Ishikawa (cell line): ENCODE measurements at regions not wholly inside any gene's neighbourhood (a gene's known extent, or its start where the extent isn't known, plus 50 kb on each side); places are given as distances from the start of the nearest gene placed in this dataset.

Experiments
- CEBPB ChIP-seq: IDR thresholded peaks from 2 replicates; pipeline ENCODE4 v1.6.1; 2012
- EGR1 ChIP-seq: IDR thresholded peaks from 2 replicates; pipeline ENCODE4 v1.6.1; 2012
- EP300 ChIP-seq: IDR thresholded peaks from 2 replicates; pipeline ENCODE4 v1.6.1; 2012; ENCODE audit warnings: borderline replicate concordance
- FOXM1 ChIP-seq: IDR thresholded peaks from 2 replicates; pipeline ENCODE4 v1.6.1; 2012; ENCODE audit warnings: low read depth, borderline replicate concordance
- RAD21 ChIP-seq: IDR thresholded peaks from 2 replicates; pipeline ENCODE4 v1.6.1; 2012; ENCODE audit warnings: low read depth
- REST ChIP-seq: IDR thresholded peaks from 2 replicates; pipeline ENCODE4 v1.6.1; 2012; ENCODE audit warnings: low read depth, mild to moderate bottlenecking
- TAF1 ChIP-seq: IDR thresholded peaks from 2 replicates; pipeline ENCODE4 v1.6.1; 2012; ENCODE audit warnings: low read depth, mild to moderate bottlenecking
- TCF12 ChIP-seq: IDR thresholded peaks from 2 replicates; pipeline ENCODE4 v1.6.1; 2012; ENCODE audit warnings: low read depth
- TEAD4 ChIP-seq: IDR thresholded peaks from 2 replicates; pipeline ENCODE4 v1.6.1; 2012
- YY1 ChIP-seq: IDR thresholded peaks from 2 replicates; pipeline ENCODE4 v1.6.1; 2012; ENCODE audit warnings: low read depth
- TF ChIP-seq, protein P1 (sequence below): IDR thresholded peaks from 2 replicates; pipeline ENCODE4 v1.6.1; 2012
- TF ChIP-seq, protein P2 (sequence below): IDR thresholded peaks from 2 replicates; pipeline ENCODE4 v1.6.1; 2012

DNA sequence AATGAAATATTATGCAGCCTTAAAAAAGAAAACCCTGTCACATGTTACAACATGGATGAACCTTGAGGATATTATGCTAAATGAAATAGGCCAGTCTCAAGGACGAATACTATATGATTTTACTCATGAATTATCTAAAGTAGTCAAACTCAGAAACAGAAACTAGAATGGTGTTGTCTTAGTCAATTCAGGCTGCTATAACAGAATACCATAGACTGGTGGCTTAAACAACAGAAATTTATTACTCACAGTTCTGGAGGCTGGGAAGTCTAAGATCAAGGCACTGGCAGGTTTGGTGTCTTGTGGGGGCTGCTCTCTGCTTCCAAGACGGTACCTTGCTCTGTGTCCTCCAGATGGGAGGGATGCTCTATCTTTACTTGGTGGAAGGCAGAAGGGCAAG, 113.8 kb upstream of the DNAH14 start:
- TF ChIP-seq TAF1 (no peak), CEBPB (no peak), EP300 (no peak), YY1 (no peak), FOXM1 (no peak), RAD21 (no peak), REST (no peak), TCF12 (no peak), TEAD4 (no peak), EGR1 (no peak)
- TF ChIP-seq, protein P1, sequence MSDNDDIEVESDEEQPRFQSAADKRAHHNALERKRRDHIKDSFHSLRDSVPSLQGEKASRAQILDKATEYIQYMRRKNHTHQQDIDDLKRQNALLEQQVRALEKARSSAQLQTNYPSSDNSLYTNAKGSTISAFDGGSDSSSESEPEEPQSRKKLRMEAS, result no peak
- TF ChIP-seq, protein P2, sequence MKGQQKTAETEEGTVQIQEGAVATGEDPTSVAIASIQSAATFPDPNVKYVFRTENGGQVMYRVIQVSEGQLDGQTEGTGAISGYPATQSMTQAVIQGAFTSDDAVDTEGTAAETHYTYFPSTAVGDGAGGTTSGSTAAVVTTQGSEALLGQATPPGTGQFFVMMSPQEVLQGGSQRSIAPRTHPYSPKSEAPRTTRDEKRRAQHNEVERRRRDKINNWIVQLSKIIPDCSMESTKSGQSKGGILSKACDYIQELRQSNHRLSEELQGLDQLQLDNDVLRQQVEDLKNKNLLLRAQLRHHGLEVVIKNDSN, result no peak
